SHP77 treated with DMSO at 0.1 percent for 48 hours (cell line): ENCODE measurements at regions not wholly inside any gene's neighbourhood (a gene's known extent, or its start where the extent isn't known, plus 50 kb on each side); places are given as distances from the start of the nearest gene placed in this dataset.
"Not testable (repeated sequence)": the region's sequence is repeated elsewhere in the genome, so short reads cannot be mapped to it uniquely, and the experiment has no call there.

Experiments used
- DNase-seq: peaks from one replicate; lab custom pipeline; 2025; lab: John Stamatoyannopoulos, UW

- DNase-seq: no peak
Observed at GRCh38 chr12:46711756-46712155, 114.0 kb downstream of the SLC38A4 start.

GRCh38 chr12:46710125-46710743, 115.6 kb downstream of the SLC38A4 start:
- DNase-seq: no peak

- DNase-seq: no peak
Observed at GRCh38 chr12:46702581-46703344, 123.0 kb downstream of the SLC38A4 start.

DNA sequence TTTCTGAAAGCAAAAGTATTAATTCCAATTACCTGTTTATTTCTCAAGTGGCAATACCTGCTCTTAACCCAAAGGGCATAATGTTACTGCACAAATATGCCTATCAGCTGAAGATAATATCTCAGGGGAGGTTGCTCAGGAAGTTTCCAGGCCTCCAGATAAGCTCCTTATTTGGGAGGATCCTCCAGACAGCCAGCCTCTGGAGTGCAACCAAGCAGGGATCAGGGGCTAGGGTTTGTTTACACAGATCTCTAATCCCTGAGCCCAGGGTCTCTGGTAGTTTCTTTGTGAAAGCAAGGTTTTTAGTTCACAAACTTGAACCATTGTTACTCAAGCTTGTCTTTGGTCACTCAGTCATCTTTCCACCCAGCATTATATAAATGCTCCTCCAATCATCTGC, 124.4 kb downstream of the SLC38A4 start:
- no peak for DNase-seq

GRCh38 chr12:46699986-46700385, 125.8 kb downstream of the SLC38A4 start:
- no peak for DNase-seq

GRCh38 chr12:46698003-46698402, 127.8 kb downstream of the SLC38A4 start:
- DNase-seq: no peak

GRCh38 chr12:46693518-46693917, 132.3 kb downstream of the SLC38A4 start:
- DNase-seq: no peak

- no peak for DNase-seq
Observed at GRCh38 chr12:46693034-46693433, 132.8 kb downstream of the SLC38A4 start.

- no peak for DNase-seq
Observed at GRCh38 chr12:46692606-46693005, 133.2 kb downstream of the SLC38A4 start.

- no peak for DNase-seq
Observed at GRCh38 chr12:46686267-46686942, 139.4 kb downstream of the SLC38A4 start.

DNA sequence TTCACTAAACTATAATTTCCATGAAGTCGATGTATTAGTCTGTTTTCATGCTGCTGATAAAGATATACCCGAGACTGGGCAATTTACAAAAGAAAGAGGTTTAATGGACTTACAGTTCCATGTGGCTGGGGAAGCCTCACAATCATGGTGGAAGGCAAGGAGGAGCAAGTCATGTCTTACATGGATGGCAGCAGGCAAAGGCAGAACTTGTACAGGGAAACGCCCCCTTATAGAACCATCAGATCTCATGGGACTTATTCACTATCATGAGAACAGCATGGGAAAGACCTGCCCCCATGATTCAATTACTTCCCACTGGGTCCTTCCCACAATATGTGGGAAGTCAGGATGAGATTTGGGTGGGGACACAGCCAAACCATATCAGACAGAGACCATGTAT, 141.6 kb downstream of the SLC38A4 start:
- DNase-seq: not testable (repeated sequence)

DNA sequence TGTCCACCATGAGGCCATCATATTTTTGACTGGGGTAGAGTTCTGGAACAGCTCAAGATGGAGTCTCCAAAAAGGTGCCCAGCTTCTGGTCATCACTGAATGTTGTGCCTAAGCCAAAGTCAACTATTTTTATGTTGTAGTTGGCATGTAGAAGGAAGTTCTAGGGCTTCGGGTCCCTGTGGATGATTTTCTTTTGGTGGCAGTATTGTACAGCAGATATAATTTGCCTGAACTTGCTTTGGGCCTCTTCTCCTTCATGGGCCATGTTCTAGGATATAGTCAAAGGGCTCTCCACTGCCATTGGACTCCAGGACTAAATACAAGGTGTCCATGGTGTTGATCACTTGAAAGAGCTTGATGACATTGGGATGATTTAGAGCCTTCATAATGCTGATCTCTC, 143.6 kb downstream of the SLC38A4 start:
- DNase-seq: no peak

- DNase-seq: no peak
Observed at GRCh38 chr12:46680506-46680905, 145.3 kb downstream of the SLC38A4 start.

DNA sequence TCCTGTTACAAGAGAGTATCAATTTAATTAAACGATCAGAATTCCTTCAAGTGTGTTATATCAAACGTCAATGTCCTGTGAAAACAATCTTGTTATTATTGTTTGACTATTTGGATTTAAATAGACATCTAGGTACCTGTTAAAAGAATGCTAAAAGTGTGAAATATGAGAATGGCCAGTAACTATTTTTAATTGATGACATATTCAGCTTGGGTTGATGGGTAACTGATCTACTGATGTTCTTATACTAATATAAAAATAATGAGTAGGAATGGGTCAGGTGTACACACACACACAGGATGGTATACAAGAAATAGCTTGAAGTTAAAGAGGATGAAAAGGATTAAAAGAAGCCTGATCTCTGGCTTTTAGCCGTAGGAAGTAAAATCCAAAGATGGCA, 146.0 kb downstream of the SLC38A4 start:
- no peak for DNase-seq

GRCh38 chr12:46678426-46678825, 147.4 kb downstream of the SLC38A4 start:
- no peak for DNase-seq

- no peak for DNase-seq
Observed at GRCh38 chr12:46677749-46678148, 148.0 kb downstream of the SLC38A4 start.

DNA sequence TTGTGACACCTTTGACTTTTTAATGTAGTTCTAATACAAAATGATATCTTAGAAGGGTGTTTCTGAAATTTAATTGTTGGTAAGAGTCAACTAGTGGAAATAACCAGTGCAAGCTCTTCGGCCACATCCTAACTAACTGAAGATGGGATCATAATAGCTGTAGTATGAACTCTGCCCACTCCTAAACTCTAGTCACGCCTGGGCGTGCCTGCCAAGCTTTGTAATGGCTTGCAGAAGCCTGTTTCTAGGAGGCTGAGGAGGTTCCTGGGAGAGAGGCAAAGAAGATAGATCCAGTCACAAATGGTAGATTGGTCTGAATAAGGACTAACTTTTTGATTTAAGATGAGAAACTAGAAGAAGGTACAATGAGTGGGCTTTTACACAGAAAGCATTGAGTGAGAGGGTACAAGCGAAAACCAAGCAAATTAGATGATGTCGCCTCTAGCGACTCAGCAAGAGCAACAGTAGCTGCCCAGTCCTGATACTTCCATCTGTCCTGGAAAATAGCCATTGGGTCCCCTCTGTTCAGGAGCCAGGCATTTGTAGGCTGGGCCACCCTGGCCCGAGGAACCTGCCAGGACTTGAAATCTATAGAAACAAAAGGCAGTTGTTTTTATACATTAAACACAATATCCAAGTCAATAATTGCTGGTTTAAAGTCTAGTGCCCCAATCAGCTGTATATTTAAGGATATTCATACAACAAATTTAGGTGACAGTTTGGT, 148.8 kb downstream of the SLC38A4 start:
- no peak for DNase-seq

- DNase-seq: no peak
Observed at GRCh38 chr12:46676396-46676795, 149.4 kb downstream of the SLC38A4 start.

DNA sequence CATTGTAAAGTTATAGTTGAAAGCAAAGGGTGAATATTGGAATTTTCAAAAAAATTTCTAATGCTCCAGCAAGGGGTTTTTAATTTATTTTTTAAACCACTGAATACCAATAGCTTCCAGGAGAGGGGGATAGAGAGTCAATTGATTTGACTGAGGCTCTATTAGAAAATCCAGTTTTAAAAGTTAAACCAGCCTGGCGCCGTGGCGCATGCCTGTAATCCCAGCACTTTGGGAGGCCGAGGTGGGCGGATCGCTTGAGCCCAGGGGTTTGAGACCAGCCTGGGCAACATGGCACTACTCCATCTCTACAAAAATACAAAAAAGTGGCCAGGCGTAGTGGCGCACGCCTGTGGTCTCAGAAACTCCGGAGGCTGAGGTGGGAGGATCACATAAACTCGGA, 150.1 kb downstream of the SLC38A4 start:
- no peak for DNase-seq

DNA sequence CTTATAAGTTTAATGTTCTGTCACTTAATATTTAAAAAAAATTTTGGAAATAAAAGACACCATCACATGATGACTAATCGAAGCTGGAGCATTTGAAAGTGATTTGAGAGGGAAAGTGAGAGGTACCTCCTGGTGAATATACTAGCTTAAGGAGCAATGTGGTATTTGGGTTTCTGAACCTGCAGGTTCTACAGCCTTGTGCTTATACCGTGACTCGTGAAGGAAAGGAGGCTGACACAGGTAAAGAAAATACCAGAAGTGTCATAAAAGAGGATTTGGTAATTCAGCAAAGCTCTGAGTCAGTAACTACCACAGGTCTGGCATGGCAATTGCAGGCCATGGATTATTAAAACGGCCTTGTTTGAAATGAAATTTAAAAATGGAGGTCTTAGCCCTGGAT, 151.0 kb downstream of the SLC38A4 start:
- no peak for DNase-seq

DNA sequence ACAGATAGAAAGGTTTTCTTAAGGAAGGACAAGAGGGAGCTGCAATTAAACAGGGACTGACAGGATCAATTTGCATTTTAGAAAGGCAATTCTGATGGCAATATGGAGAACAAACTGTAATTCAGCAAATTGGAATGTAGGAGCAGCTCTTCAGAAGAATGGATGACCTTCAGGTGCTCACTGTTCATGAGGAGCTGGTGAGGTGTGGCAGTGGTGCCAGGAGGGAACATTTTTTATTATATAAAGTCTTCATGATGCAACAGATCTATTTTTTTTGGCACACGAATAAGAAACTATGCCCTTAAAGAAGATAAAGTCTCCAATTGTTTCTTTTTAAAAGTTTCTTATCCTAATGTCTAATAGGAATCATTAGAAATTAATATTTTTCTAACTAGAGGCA, 151.7 kb downstream of the SLC38A4 start:
- no peak for DNase-seq

- DNase-seq: no peak
Observed at GRCh38 chr12:46671102-46671501, 154.7 kb downstream of the SLC38A4 start.

DNA sequence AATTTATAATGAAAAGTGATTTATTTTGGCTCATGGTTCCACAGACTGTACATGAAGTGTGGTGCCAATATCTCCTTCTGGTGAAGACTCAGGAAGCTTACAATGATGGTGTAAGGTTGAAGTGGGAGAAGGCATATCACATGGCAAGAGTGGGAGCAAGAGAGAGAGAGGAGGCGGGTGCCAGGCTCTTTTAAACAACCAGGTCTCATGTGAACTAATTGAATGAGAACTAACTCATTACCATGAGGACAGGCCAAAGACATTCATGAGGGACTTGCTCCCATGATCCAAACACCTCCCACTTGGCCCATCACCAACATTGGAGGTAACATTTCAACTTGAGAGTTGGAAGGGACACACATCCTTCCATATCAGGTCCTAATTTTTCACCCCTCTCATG, 155.2 kb downstream of the SLC38A4 start:
- no peak for DNase-seq
